SK-N-SH treated with all-trans-retinoic acid at 6 μM for 48 hours (cell line): ENCODE measurements at regions not wholly inside any gene's neighbourhood (a gene's known extent, or its start where the extent isn't known, plus 50 kb on each side); places are given as distances from the start of the nearest gene placed in this dataset.

Source experiments
- ATAC-seq: fragments of 200-7000 bp; cut with Tn5 transposase; 3 replicates; pipeline ENCODE4 v1.9.1; 2020; ENCODE audit warnings: mild to moderate bottlenecking, moderate library complexity
- ARNTL ChIP-seq: fragments of 450-650 bp; formaldehyde crosslinking; IDR thresholded peaks from 2 replicates; pipeline ENCODE4 v1.5.0; 2020; ENCODE audit warnings: low read depth, mild to moderate bottlenecking, moderate library complexity, borderline replicate concordance
- BACH2 ChIP-seq: fragments of 250-450 bp; sonication (Bioruptor Pico); IDR thresholded peaks from 2 replicates; pipeline ENCODE4 v1.9.0; 2021; ENCODE audit warnings: mild to moderate bottlenecking, borderline replicate concordance
- CREB5 ChIP-seq: fragments of 250-450 bp; sonication (Bioruptor Pico); IDR thresholded peaks from 2 replicates; pipeline ENCODE4 v1.5.1; 2020; ENCODE audit warnings: low read depth, mild to moderate bottlenecking, moderate library complexity
- CSDC2 ChIP-seq: fragments of 250-450 bp; sonication (Bioruptor Pico); IDR thresholded peaks from 2 replicates; pipeline ENCODE4 v1.5.0; 2020; ENCODE audit warnings: mild to moderate bottlenecking, moderate library complexity
- GLIS3 ChIP-seq: fragments of 250-450 bp; sonication (Bioruptor Pico); IDR thresholded peaks from 2 replicates; pipeline ENCODE4 v1.5.0; 2020; ENCODE audit warnings: mild to moderate bottlenecking, moderate library complexity
- OSR1 ChIP-seq: fragments of 250-450 bp; sonication (Bioruptor Pico); IDR thresholded peaks from 2 replicates; pipeline ENCODE4 v1.8.0; 2022; ENCODE audit warnings: moderate library complexity, mild to moderate bottlenecking, inconsistent platforms
- PATZ1 ChIP-seq: fragments of 250-450 bp; sonication (Bioruptor Pico); IDR thresholded peaks from 2 replicates; pipeline ENCODE4 v1.8.0; 2020; ENCODE audit warnings: mild to moderate bottlenecking, moderate library complexity, borderline replicate concordance
- POU6F1 ChIP-seq: fragments of 250-450 bp; sonication (Bioruptor Pico); IDR thresholded peaks from 2 replicates; pipeline ENCODE4 v1.8.0; 2021; ENCODE audit warnings: low read depth, mild to moderate bottlenecking, moderate library complexity, borderline replicate concordance
- RARB ChIP-seq: fragments of 250-450 bp; sonication (Bioruptor Pico); IDR thresholded peaks from 2 replicates; pipeline ENCODE4 v1.8.0; 2021; ENCODE audit warnings: mild to moderate bottlenecking, moderate library complexity
- SNAI2 ChIP-seq: fragments of 250-450 bp; sonication (Bioruptor Pico); IDR thresholded peaks from 2 replicates; pipeline ENCODE4 v1.5.0; 2020; ENCODE audit warnings: mild to moderate bottlenecking, moderate library complexity
- TCF4 ChIP-seq: fragments of 250-450 bp; sonication (Bioruptor Pico); IDR thresholded peaks from 2 replicates; pipeline ENCODE4 v1.8.0; 2021; ENCODE audit warnings: mild to moderate bottlenecking, moderate library complexity, borderline replicate concordance
- TOX ChIP-seq: fragments of 250-450 bp; sonication (Bioruptor Pico); IDR thresholded peaks from 2 replicates; pipeline ENCODE4 v1.8.0; 2021; ENCODE audit warnings: mild to moderate bottlenecking, moderate library complexity, borderline replicate concordance
- ZC3H10 ChIP-seq: fragments of 250-450 bp; sonication (Bioruptor Pico); IDR thresholded peaks from 2 replicates; pipeline ENCODE4 v1.5.1; 2021; ENCODE audit warnings: mild to moderate bottlenecking, moderate library complexity
- ZFP3 ChIP-seq: fragments of 250-450 bp; sonication (Bioruptor Pico); IDR thresholded peaks from 2 replicates; pipeline ENCODE4 v1.5.0; 2020; ENCODE audit warnings: mild to moderate bottlenecking, moderate library complexity
- ZFP30 ChIP-seq: fragments of 450-650 bp; formaldehyde crosslinking; IDR thresholded peaks from 2 replicates; pipeline ENCODE4 v1.5.0; 2022; ENCODE audit warnings: mild to moderate bottlenecking, moderate library complexity
- ZNF565 ChIP-seq: fragments of 450-650 bp; formaldehyde crosslinking; conservative IDR thresholded peaks from 2 replicates; pipeline ENCODE4 v1.5.0; 2020; ENCODE audit warnings: low read depth, mild to moderate bottlenecking, moderate library complexity
- ZNF70 ChIP-seq: fragments of 450-650 bp; formaldehyde crosslinking; IDR thresholded peaks from 2 replicates; pipeline ENCODE4 v1.5.0; 2020; ENCODE audit warnings: mild to moderate bottlenecking, moderate library complexity
- ZNF8 ChIP-seq: fragments of 450-650 bp; formaldehyde crosslinking; IDR thresholded peaks from 2 replicates; pipeline ENCODE4 v1.5.0; 2020; ENCODE audit warnings: mild to moderate bottlenecking, moderate library complexity
- TF ChIP-seq, protein P1 (sequence below): fragments of 250-450 bp; sonication (Bioruptor Pico); IDR thresholded peaks from 2 replicates; pipeline ENCODE4 v1.5.0; 2020; ENCODE audit warnings: mild to moderate bottlenecking, moderate library complexity

DNA sequence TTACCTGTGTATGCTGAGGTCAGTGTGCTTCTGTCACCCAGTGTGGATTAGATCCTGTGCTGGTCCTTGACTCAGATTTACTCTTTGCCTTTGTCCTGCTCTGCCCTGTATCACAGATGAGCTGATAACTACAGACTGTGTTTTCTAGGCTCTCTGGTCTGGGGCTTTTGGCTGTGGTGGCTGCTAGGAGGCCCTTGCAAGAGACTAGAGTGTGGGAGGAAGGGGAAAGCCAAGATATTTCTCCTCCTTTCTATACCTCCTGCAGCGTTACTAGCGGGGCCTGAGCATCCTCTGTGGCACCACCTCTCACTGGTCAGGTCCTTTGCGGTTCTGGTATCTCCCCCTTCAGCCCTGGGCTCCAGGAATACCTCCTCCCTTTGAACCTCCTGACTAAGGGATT lies 282.3 kb upstream of the TBC1D5 start:
- no peak for ATAC-seq
- TF ChIP-seq ZNF565 (CRISPR knock-in tag): no peak
- no peak for TF ChIP-seq ZFP30 (CRISPR knock-in tag)
- TF ChIP-seq TCF4 (CRISPR knock-in tag): no peak
- TF ChIP-seq ZC3H10: no peak
- TF ChIP-seq GLIS3 (CRISPR knock-in tag): no peak
- no peak for TF ChIP-seq CREB5
- TF ChIP-seq RARB (CRISPR knock-in tag): no peak
- TF ChIP-seq CSDC2: no peak
- TF ChIP-seq, all 23 proteins: peak for 0

DNA sequence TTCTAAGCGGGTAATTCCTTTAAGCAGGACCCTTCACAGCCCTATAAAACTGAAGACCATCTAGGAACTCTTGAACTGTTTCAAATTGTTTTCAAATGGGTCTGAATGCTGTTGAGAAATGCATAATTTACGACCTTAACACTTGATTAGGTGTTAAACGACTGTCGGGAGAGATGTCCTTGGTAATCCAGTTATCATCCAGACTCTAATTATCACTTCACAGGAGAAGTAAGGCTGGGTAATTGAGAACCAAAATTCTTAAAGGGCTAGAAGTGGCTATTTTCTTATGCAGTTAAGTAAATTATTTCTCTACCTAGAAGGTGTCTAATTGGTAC lies 276.7 kb upstream of the TBC1D5 start:
- ATAC-seq: no peak
- TF ChIP-seq PATZ1 (CRISPR knock-in tag): no peak
- no peak for TF ChIP-seq OSR1 (CRISPR knock-in tag)

- ATAC-seq: no peak
- TF ChIP-seq SNAI2 (CRISPR knock-in tag) (no peak), RARB (CRISPR knock-in tag) (no peak), PATZ1 (CRISPR knock-in tag) (no peak), POU6F1 (CRISPR knock-in tag) (no peak), CREB5 (no peak), TCF4 (CRISPR knock-in tag) (no peak), BACH2 (no peak), TOX (no peak), GLIS3 (CRISPR knock-in tag) (no peak), ZNF8 (CRISPR knock-in tag) (no peak), ZC3H10 (no peak), ARNTL (no peak), ZNF565 (CRISPR knock-in tag) (no peak), ZFP3 (CRISPR knock-in tag) (no peak), ZNF70 (CRISPR knock-in tag) (no peak)
- TF ChIP-seq, protein P1, sequence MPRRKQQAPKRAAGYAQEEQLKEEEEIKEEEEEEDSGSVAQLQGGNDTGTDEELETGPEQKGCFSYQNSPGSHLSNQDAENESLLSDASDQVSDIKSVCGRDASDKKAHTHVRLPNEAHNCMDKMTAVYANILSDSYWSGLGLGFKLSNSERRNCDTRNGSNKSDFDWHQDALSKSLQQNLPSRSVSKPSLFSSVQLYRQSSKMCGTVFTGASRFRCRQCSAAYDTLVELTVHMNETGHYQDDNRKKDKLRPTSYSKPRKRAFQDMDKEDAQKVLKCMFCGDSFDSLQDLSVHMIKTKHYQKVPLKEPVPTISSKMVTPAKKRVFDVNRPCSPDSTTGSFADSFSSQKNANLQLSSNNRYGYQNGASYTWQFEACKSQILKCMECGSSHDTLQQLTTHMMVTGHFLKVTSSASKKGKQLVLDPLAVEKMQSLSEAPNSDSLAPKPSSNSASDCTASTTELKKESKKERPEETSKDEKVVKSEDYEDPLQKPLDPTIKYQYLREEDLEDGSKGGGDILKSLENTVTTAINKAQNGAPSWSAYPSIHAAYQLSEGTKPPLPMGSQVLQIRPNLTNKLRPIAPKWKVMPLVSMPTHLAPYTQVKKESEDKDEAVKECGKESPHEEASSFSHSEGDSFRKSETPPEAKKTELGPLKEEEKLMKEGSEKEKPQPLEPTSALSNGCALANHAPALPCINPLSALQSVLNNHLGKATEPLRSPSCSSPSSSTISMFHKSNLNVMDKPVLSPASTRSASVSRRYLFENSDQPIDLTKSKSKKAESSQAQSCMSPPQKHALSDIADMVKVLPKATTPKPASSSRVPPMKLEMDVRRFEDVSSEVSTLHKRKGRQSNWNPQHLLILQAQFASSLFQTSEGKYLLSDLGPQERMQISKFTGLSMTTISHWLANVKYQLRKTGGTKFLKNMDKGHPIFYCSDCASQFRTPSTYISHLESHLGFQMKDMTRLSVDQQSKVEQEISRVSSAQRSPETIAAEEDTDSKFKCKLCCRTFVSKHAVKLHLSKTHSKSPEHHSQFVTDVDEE: no peak
Measured at GRCh38 chr3:18018491-18019160, 276.2 kb upstream of the TBC1D5 start.
